HG03342 (cell line): ENCODE measurements at regions not wholly inside any gene's neighbourhood (a gene's known extent, or its start where the extent isn't known, plus 50 kb on each side); places are given as distances from the start of the nearest gene placed in this dataset.

Experiments used
- ATAC-seq: cut with Tn5 transposase; IDR thresholded peaks from one replicate; pipeline ENCODE4 v1.9.1; 2021; ENCODE audit warnings: mild to moderate bottlenecking, moderate library complexity; ENCODE audit not compliant: unreplicated experiment

DNA sequence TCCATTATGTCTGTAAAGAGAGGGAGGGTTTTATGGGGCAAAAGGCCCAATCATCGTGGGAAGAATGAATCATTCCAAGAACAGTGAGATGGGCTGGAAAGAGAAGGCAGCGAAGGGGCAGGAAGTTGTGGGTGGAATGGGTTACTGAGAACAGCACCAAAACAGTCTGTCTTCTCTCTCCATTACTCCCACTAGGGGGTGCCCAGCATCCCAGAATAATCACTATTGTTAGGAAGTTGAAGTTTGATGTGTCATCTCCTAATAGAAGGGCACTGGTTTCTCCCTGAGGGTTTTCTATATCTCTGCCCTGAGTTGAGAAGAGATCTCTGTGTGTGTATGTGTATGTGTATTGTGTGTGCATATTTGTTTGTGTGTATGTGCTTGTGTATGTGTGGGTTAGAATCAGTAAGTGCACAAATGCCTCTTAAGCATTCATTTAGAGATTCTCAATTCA, 76.6 kb upstream of the MAP4K3 start:
- ATAC-seq, result peak; percentile 88

DNA sequence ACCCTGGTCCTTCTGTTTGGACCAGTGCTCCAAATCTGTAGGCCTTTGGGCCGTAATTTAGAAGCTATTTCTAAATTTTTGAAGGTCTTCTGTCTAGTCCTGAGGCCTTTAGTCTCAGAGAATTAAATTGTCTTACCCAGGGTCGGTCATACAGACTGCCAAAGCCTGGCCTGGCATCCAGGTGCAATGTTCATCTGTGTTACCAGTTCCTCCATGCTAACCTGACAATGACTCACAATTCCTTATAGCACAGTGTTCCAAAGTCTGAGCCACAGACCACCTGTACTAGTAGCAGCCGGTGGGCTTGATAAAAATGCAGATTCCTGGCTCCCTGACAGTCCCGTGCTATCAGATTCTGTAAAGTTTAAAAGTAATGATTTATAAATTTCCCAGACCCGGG, 77.7 kb upstream of the MAP4K3 start:
- no peak for ATAC-seq

DNA sequence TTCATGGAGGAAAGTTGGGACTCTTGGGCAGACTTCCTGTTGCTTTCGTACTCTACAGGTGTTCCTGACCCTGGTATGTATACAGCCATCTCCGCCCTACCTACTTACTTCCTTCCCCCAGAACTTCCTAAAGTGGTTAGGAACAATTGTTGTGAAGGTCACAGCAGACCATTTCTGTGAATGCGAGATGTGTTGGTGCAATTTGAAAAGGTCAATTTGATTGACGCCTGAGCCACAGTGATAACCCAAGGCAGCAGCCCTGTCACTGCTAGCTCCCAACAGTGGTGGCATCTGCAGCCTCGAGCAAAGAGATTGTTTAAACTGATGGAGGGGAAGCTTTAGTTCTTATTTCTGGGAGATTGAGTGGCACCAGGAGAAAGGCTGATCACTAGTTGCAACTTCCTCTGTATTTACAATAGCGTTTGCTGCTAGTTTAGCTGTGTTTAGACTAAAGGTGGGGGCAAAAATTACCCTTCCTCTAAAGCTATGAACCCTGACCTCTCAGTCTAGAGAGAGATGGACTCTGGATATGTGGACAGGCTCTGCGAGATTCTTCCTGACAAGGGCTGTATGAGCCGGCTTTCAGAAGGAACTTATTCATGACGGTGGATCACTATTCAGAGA, 78.3 kb upstream of the MAP4K3 start:
- ATAC-seq, result no peak

DNA sequence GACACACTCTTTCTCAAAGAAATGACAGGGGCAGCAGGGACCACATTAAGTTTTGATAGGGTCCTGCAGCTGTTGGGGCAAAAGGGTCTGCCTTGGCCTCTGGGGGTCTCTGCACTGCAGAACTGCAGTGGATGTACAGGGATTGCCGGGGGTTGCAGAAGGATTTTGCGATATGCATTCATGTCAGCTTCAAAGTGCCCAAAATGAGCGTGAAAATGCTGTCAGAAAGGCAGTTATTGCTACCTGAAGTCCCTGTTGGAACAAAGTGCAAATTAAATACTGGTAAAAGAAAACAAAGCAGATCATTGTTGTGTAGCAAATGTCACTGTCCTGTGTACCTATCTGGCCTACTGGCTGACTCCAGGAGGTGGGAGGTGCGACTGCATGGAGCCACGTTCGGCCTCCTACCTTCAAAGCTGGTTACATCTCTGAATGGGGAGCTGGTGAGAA, 78.8 kb upstream of the MAP4K3 start:
- ATAC-seq, result no peak

DNA sequence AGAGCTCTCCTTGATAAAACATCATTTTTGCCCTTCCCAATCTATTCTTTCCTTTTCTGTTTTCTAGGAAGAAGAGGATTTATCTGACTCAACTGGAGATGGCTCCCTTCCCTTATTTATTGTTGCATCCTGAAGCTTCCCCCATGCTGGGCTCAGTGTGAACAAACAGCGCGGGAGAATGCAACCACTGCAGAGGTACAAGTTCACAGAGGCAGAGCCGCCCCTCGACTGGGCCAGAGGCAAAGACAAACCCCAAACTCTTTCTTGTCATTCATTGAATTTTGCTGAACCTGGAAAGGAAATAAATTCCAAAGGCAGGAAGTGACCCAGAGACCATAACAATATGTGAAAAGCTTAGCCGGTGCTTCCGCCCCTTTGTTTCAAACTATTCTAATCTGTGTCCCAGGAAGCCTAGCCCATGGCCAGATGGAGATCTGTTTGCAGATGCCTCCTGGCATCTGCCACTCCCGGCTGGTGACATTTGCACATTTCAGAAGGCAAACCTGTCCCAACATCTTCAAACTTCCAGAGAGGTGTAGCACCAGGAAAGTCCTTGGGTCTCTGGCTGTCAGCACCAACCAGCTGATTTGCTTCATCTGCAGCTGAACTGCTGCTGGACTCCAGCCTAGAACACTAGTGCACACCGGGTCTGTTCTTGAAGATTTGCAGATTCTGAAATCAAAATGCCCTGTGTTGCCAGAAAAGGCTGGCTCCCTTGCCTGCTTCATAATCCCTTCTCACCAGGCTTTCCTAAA, 79.4 kb upstream of the MAP4K3 start:
- ATAC-seq, result no peak

DNA sequence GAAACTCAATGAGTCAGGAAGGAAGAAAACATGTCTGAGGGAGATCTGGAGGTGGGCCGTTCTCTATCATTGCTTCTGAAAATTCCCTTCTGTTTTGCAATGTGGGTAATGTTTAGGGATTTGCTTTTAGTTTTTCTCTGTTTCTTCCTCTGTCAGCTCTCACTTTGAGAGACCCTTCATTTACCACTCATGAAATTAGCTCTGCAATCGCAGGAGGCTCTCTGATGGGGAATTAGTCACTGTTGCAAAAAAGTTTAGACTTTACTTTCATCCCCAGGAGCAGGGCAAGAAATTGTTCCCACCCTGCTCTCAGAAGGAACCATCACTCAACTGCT, 80.0 kb upstream of the MAP4K3 start:
- no peak for ATAC-seq

DNA sequence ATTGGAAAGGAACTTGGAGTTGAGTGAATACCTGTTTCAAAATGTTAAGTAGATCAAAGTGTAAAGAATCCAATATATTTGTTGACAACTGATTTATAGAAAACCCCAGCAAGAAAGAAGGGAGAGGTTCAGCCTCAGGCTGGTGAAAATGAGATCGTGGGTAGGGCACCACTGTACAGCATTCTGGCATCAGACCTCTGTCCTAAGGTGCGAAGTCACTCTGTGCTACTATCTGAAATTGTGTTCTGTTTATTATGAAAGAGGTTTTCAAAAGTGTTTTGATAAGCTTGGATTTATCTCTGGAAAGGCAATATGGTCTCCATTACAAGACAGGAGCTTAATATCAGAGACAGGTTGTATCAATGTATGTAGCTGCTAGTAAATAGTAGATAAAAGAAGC, 80.5 kb upstream of the MAP4K3 start:
- no peak for ATAC-seq

DNA sequence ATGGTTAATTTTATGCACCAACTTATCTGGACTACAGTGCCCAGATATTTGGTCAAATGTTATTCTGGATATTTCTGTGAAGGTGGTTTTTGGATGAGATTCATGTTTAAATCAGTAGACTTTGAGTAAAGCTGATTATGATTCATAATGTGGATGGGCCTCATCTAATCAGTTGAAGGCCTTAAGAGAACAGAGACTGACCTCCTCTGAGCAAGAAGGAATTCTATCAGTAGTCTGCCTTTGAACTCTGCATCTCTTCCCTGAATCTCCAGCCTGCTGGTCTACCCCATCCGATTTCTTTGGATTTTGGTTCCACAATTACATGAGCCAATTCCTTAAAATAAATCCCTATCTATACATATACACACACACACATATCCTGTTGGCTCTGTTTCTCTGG, 82.8 kb upstream of the MAP4K3 start:
- ATAC-seq, result no peak

DNA sequence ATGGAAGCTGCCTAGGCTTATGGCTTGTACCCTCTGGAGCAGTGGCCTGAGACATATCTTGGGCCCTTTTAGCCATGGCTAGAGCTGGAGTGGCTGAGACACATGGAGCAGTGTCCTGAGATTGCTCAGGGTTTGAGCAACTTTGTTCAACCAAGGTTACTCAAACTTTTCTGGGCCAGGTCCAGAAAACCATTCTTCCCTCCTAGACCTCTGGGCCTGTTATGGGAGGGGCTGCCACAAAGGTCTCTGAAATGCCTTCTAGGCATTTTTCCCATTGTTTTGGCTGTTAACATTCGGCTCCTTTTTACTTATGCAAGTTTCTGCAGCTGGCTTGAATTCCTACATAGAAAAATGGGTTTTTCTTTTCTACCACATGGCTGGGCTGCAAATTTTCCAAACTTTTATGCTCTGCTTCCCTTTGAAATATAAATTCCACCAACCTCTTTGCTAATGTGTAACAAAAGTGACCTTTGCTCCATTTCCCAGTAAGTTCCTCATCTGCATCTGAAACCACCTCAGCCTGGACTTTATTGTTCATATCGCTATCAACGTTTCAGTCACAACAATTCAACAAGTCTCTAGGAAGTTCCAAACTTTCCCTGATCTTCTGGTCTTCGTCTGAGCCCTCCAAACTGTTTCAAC, 84.9 kb upstream of the MAP4K3 start:
- ATAC-seq, result no peak

DNA sequence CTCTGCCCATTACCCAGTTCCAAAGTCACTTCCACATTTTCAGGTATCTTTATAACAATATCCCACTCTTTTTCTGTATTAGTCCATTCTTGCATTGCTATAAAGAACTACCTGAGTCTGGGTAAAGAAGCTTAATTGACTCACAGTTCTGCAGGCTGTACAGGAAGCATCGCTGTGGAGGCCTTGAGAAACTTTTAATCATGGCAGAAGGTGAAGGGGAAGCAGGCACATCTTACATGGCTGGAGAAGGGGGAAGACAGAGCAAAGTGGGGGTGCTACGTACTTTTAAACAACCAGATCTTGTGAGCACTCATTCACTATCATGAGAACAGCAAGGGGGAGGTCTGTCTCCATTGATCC, 85.4 kb upstream of the MAP4K3 start:
- no peak for ATAC-seq

DNA sequence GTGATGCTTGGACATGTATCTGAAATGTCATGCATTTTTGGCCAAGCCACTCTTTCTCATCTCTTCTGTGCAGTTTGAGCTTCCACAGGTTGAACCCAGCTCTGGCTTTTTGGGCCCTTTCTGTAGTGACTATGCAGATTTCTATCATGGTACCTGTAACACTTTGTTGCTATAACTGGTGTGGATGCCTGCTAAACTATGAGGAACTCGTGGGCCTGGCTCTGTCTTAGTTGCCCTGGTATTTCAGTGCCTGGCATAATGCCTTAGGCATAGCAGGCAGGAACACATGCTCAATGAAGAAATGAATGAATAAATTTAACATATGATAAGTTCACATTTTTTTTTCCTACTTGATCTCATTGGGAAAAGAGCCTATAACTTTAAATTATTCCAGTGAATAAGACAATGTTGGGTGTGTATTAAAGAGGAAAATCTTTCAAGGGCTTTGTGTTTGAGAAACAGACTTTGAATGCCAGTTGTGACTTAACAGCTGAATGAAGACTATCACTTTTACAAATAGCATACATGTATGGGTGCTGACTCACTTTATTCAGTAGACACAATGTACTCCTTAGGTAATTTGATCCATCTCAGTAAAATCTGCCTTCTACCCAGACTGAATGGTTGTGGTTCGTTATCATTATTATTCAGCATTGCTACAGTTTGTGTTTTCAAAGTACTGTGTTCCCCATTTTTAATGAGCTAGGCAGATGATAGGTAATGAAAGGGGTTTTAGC, 86.4 kb upstream of the MAP4K3 start:
- ATAC-seq, result no peak

DNA sequence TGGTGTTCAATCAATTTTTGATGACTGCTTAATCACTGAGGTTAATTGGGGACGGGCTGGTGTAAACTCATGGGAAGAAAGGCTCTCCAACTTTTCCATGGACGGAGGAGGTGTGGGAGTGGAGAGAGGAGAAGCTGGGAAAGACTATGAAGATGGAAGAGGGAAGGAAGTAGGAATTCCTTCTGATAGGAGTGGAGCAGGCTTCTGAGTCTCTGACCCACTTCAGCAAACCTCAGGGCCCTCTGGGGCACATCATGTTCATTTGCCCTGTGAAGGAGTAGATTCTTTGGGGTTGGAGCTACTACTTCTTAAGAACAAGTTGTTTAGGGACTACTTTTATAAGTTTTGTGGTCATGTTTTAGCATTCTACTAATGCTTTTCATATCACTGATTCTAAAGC, 87.0 kb upstream of the MAP4K3 start:
- no peak for ATAC-seq

DNA sequence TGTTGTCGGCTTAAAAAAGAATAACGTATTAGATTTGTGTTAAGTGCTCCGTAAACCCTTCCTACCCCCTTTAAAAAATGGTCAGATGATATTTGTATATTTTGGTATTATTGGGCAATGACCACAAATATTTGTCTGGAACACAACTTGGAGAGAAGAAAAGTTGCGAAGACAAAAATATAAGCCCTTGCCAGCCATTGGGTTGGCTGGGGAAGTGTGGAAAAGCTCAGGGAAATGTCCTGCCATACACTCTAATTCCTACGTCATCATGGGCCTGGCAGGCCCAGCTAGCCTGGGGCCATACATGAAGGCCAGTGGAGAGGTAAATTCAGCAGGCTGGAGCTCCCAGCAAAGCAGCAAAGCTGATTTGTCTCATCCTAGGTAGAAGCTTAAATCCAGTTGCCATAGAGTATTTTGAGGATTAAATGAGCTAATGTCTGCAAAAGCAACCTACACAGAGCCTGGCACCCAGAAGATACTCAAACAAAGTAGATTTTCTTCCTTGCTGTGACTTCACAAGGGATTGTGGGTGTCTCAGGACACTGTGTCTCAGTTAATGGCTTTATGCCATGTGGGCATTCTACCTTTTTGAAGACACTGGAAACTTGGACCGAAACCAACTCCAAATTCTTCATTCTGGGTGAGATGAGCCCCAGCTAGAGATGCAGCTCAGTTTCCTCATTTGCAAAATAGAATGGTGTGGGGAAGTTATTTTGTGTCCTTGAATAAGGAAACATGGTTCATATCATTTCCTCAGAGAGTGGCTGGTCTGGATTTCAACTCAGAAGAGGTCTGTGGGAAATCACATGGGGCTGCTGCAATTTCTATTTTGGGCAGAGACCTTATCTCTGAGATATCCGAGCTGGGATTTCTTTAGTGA, 87.9 kb upstream of the MAP4K3 start:
- no peak for ATAC-seq

DNA sequence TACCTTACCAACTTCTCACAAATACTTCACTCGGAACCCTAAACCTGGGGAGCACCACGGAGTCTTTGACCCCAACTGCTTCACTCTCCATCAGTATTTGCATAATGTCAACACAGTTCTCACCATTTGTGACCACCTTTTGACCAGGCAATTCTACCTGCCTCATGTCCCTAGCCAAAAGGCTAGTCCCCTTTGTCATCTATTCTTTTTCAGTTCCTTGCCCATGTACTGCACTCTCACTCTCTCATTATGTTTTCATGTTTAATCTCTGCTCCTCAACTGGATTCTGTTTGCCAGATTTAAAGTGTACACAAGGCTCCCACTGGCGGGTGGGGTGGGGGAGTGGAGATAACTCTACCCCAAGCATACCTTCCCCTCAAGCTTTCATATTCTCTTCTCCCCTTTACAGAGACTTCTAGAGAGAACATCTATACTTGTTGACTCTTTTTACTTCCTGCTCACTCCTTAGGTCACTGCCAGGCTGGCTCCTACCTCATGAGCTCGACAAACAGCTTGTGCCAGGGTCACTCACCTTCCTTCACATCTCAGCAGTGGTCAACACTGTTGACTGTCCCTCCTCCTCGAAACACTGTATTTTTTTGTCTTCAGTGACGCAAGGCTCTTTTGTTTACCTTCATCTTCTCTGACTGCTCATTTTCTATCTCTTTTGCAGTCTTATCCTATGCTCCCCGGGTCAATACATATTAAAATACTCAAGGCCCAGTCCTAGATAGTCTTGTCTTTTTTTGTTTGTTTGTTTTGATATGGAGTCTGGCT, 88.7 kb upstream of the MAP4K3 start:
- no peak for ATAC-seq

DNA sequence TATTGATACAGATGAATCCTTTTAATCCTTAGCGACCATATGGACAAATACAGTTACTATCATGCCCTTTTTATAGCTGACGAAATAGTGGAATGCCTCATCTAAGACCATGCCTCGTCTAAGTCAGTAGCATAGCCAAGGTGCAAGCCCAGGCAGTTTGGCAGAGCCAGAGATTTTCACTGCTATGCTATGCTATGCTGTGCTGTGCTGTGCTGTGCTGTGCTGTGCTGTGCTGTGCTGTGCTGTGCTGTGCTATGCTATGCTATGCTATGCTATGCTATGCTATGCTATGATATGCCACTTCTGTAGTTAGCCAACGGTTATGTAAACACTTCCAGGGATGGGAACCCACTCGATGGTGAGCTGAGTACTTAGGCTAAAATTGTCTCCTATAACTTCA, 91.6 kb upstream of the MAP4K3 start:
- no peak for ATAC-seq

DNA sequence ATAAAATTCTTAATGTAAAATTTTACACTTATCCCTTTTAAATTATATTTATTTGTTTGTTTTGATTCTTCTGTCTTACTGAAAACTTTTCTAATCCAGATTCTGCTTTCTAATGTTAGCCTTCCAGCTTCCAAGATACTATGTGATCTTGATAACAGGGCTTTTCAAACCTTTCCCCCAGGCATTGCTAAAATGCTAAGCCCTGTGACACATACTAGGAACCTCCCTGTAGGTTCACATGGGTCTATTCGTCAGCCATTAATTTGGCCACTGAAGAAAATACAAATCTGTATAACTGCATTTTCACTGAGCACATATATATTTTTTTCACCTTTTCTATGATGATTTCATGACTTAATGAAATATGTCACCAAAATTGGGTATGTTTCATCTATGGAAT, 92.8 kb upstream of the MAP4K3 start:
- no peak for ATAC-seq

DNA sequence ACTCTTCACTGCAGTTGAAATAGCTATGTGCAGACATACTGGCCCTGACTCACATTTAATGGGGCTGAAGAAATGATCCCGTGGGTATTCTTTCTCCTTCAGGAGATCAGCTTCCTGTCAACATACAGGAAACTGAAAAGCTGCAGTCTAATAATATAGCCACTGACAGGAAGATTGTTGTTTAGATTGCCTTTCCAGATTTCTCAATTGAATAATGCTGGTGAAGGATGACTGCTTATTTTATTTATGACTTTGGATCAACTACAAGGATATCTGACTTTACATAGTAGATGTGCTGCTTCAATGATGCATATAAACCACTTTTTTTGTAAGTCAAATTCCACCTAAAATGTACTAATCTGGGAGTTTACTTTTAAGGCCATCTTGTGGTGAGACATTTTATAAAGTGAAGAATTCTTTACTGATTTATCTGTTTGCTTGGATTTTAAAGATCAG, 93.4 kb upstream of the MAP4K3 start:
- no peak for ATAC-seq

DNA sequence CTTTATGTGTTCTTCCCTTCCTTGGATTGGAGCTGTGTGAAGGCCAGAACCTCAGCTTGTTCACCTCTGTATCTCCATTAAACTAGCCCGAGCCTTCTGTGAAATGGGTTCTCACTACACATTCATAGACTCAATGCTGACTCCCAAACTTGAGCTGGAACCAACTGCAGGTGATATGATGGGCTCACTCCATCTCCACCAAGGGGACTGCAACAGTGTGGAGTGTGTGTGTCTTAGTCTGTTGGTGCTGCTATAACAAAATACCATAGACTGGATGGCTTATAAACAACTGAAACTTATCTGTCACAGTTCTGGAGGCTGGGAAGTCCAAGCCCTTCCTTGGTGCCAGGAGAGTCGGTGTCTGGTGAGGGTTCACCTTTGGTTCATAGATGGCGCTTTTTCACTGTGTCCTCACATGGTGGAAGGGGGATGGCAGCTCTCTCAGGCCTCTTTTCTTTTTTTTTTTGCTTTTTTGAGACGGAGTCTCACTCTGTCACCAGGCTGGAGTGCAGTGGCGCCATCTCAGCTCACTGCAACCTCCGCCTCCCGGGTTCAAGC, 94.2 kb upstream of the MAP4K3 start:
- ATAC-seq, result no peak

DNA sequence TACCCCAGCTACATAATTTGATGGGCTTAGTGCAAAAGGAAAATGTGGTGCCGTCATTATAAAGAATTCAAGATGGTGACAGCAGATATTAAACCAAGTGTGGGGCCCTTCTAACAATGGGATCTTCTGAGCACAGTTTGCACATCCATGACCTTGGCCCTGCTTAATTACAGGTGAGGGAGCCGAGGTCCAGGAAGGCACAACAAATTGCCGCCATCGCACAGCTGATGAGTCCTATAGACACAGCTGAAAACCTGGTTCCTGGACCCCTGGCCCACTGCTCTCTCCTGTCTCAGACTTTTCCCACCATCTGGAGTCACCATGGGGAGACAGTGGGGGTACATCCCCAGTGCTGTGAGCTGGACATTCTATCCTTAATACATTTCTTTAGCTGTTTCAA, 95.8 kb upstream of the MAP4K3 start:
- ATAC-seq, result no peak
